Body of pancreas (tissue), 4 donors: ENCODE measurements at regions not wholly inside any gene's neighbourhood (a gene's known extent, or its start where the extent isn't known, plus 50 kb on each side); places are given as distances from the start of the nearest gene placed in this dataset.

Experiments used
- POLR2A ChIP-seq, 3 donors: fragments of 450-650 bp; IDR thresholded peaks; one replicate each; pipeline ENCODE4 v1.6.1; 2016; ENCODE audit warnings: antibody characterized with exemption in 3 of 3, mild to moderate bottlenecking in 2 of 3
- TF ChIP-seq, protein P1 (sequence below), 7 experiments: fragments of 450-650 bp in 4 of 7; fragments of 200-600 bp in 3 of 7; sonication (generic) in 3 of 7; IDR thresholded peaks; one replicate each; pipeline ENCODE4 v1.5.1; 2016 to 2019; ENCODE audit warnings: antibody characterized with exemption in 7 of 7

DNA sequence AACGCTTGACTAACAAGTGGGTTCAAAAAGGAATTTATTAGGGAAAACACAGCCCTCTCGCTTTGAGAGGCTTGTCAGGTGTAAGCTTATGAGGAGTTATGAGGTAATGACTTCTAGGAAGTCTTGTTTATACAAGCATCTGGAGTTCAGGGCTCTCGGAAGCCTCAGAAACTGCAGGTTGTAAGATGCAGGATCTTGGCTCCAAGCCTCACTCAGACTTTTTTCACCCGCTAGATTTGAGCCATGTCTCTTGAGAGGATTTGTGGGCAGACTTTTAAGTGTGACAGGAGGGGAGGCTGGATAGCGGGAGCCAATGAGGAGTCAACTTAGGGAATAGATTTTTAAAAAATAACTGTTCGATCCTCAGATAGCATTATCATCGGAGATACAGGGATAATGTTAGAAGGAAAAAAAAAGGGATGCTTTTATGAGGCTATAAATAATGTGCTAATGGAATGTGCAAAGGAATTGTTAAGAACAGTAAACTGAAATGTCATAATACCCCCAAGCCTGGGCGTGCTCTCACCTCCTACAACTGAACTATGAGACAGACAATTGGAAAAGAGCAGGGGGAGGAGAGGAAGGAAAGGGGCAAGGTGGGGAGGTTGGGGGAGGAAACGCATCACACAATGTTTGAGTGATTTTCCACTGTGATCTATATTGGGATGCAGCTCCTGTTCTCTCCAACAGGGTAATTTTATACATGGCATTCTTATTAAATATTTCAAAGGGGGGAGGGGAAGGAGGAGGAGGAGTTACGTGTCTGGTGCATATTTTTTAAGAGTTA lies 107.4 kb upstream of the ESRRG start:
- TF ChIP-seq, protein P1, sequence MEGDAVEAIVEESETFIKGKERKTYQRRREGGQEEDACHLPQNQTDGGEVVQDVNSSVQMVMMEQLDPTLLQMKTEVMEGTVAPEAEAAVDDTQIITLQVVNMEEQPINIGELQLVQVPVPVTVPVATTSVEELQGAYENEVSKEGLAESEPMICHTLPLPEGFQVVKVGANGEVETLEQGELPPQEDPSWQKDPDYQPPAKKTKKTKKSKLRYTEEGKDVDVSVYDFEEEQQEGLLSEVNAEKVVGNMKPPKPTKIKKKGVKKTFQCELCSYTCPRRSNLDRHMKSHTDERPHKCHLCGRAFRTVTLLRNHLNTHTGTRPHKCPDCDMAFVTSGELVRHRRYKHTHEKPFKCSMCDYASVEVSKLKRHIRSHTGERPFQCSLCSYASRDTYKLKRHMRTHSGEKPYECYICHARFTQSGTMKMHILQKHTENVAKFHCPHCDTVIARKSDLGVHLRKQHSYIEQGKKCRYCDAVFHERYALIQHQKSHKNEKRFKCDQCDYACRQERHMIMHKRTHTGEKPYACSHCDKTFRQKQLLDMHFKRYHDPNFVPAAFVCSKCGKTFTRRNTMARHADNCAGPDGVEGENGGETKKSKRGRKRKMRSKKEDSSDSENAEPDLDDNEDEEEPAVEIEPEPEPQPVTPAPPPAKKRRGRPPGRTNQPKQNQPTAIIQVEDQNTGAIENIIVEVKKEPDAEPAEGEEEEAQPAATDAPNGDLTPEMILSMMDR (IDR thresholded peaks at IDR 0.05): no peak
- no peak for TF ChIP-seq POLR2A (IDR thresholded peaks at IDR 0.05)
